ENCODE measurements at regions not wholly inside any gene's neighbourhood (a gene's known extent, or its start where the extent isn't known, plus 50 kb on each side); places are given as distances from the start of the nearest gene placed in this dataset.

DNA sequence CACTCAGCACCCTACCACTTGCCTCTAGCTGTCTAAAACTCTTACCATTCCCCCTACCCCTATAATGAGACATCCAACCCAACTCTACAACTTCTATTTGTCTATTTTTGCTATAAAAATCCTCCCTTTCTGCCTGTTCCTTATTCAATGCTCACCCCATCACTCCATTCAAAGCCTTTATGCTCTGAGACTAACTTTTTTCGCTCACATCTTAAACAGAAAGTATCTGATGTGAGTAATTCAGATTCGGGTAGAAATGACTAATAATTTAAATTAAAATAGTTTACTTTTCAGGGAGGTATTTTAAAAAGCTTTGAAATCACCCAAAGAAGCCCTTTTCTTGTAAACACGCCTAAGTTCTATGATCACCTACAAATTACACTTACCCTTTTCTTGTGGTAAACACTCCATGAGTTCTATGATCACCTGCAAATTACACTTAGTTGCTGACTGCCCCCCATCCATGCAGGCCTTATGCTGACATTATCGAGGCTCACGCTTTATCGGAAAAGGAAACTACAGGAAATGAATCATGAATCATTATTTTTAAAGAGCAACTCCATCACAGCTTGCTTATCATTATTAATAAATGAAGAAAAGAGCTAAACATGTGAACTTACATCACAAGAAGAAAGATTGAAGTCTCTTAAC, 168.7 kb upstream of the PPP1R2C start:
- DNase-seq (ENCODE audit: low spot score), result no peak

DNA sequence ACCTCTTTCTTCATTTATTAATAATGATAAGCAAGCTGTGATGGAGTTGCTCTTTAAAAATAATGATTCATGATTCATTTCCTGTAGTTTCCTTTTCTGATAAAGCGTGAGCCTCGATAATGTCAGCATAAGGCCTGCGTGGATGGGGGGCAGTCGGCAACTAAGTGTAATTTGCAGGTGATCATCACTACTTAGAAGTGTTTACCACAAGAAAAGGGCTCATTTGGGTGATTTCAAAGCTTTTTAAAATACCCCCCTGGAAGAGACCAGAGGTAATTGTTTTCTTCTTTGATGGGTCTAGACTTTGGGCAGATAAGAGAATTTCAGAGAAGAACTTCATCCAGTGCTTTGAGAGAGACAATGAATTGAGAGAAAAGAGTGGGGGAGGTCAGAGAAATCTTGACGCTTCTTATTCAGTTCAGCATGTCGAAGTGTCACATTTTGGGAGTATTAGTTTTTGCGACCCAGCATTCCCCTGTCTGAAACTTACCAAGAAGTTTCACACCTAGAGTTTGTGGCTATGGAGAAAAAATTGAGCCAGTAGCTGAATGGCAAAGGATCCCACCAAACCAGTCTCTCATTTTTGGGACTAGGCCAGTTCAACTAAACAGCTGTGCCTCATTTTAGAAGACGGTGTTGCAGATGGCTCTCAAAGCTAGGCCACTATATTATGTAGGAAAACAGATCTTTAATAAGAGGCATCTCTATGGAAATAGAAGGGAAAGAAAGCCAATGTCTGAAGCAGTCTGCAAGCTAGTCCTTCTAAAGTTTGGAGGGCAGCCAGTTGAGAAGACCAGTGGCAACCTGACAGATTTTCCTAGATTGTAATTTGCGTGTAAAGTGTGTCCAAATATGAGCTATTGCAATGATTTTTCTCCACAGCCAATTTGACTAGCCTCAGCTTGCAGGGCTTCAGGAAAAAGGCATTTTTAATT, 171.0 kb upstream of the PPP1R2C start:
- DNase-seq (ENCODE audit: low spot score), result no peak

DNA sequence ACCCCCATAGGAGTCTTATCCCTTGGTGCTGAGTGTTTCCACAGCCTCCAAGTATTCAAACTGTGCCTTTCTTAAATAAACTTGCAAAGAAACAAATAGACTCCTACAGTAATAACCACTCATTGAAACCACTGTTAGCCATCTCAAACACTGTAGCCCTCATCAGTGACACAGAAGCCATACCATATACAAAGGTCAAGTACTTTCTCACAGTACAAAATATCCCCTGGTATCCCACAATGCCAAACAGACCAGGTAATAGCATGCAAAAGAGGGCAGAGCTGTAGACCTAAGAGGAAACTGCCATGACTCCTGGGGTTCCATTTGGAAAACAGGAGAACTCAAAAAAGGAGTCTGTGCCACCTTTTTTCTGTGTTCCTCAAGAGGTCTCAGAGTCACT, 173.8 kb upstream of the PPP1R2C start:
- DNase-seq (ENCODE audit: low spot score), result no peak

DNA sequence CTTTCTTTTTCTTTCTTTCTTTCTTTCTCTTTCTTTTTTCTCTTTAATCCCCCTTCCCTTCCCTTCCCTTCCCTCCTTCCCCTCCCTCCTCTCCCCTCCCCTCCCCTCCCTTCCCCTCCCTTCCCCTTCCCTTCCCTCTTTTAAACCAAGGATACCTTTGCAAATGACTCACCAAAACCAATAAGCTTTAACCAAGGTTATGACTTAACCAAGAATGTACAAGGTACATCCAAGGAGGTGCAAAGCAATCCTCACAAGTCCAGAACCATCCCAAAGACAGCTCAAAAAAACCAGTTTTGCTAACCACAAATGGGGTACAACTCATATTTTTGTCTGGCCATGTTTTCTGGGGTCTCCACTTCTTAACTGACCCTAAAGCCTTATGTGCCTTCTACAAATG, 174.7 kb upstream of the PPP1R2C start:
- no peak for DNase-seq (ENCODE audit: low spot score)

DNA sequence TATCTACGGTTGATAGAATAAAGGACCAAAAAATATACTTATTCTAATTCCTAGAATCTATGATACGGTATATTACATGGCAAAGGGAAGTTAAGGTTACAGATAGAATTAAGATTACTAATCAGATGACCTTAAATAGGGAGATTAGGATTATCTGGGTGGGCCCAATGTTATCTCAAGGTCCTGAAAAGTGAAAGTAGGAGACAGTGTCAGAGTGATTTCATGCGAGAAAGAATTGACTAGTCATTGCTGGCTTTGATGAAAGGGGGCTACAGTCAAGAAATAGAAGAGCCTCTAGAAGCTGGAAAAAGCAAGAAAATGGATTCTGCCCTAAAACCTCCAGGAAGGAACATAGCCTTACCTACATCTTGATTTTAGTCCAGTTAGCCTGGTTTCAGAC, 176.9 kb upstream of the PPP1R2C start:
- DNase-seq (ENCODE audit: low spot score), result no peak

DNA sequence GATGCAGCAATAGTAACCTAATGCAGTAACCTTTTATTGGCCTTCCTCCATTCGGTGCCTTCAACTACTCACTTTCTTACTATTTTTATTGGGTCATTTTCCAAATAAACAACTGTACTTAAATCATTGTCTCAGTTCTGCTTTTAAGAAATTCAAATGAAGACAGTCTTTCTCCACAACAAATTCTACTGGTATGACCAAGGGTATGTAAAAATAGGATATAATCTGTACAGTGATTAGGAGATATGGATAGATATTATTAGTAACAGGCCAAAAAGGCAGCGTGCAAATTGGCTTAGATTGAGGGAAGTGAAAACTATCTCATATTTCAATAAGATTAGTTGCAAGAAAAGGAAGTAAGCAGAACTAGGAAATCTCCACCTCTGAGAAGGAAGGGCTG, 177.4 kb upstream of the PPP1R2C start:
- no peak for DNase-seq (ENCODE audit: low spot score)

DNA sequence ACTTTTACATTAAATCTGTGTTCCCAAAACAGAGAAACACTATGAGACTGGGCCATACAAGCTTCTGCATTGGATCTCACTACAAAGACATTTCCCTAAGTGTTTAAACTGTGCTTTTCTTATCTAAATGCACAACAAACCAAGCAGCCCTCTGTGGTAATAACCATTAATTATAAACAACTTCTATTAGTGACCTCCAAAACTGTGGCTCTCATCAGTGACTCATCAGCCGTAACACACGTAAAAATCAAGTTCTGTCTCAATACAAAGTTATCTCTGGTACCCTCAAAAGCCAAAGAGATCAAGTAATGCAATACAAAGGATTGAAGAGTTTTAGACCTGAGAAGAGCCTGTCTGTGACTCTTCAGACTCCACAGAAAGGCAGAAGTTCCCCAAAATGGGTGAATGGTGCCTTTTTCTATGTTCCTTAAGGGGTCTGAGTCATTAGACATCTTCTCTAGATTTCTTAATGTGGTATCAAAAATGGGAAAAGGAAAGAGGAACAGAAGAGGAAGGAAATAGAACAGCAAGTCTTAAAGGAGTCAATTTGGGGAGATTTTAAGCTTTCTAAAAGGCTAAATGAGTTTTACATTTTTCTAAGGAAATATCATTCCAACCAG, 189.8 kb upstream of the PPP1R2C start:
- DNase-seq (ENCODE audit: low spot score), result no peak

DNA sequence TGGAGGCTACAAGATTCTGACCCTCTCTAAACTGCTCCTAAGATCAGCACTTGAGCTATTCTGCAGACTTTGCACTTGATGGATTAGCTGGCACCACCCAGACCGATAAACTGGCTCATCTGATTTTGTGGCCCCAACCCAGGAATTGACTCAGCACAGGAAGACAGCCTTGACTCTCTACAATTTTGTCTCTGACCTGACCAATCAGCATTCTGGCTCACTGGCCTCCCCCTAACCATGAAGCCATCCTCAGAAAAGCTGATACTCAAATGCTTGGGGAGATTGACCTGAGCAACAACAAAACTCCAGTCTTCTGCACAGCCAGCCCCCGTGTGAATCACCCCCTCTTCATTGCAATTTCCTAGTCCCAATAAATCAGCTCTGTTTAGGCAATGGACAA, 195.4 kb upstream of the PPP1R2C start:
- DNase-seq (ENCODE audit: low spot score), result no peak

DNA sequence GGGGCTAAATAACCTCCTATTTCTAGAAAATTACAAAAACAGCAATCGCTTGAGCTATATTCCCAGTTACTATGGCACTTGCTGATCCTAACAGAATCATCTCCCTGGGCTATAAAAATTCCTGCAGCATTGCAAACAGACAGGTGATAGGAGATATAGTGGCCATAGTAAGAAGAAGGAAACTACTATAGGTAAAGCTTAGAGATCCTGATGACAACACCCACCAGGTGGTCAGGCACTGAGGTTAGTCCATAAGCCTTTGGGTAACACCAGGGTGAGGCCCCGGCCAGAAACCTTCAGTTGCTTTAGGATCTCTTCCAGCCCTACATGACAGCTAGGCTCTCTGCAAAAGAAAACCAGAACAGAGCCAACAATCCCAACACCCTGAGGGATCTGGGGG, 197.9 kb upstream of the PPP1R2C start:
- no peak for DNase-seq (ENCODE audit: low spot score)

DNA sequence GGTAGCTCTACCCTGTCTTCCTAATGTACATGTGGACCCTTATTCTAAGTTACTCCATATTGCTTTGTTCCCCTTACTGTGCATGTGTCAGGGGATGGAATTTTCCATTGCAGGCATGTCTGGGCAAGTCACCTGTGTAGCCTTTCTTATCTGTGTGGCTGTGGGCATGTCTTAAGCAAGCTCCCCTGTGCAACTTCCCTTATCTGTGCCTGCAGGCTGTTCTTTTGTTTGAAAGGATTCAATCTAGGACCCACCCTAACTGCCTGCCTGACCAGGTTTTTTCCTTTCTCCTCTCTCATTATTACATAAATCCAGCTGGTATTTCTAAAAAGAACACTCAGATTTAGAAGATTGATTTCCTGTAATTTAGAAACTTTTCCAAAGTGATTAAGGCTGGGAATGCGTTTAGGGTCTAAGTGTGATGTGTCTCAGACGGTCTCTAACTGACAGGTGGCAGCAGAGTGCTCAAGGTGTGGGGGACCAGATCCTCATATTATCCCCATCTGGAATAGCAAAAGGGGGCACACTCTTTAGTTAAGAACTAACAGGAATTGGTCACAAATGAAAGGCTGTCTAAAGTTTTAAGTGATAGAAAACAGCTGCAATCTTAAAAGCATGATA, 198.9 kb upstream of the PPP1R2C start:
- no peak for DNase-seq (ENCODE audit: low spot score)

DNA sequence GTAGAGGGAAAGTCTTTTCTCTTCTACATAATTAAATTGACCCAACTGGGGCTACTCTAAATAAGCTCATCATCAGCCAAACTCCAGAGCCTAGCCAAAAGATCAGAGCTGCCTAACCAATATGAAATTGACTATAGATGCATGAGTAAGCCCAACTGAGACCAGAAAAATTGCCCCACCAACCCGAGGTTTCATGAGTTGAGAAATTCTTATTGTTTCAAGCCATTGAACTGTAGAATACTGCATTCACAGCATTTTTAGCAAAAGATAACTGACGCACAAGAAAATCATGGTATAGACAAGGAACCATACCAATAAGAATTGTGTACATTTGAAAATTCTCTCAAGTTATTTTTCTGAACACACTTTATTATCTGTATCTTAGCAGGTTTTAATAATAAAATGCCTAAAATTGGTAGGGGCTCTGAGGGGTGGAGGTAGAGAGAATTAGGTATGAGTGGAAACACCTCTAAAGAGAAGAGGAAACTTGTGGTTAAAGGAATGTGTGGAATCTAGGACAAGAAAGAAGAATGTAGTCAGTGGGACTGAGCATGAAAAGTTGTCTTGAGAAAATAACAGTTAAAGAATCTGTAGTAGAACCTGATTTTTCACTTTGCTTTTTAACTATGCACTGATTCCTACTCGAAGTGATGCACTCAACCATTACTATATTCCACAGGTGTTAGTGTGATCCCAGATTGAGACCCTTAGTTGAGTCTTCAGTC, 200.9 kb upstream of the PPP1R2C start:
- DNase-seq (ENCODE audit: low spot score), result no peak

DNA sequence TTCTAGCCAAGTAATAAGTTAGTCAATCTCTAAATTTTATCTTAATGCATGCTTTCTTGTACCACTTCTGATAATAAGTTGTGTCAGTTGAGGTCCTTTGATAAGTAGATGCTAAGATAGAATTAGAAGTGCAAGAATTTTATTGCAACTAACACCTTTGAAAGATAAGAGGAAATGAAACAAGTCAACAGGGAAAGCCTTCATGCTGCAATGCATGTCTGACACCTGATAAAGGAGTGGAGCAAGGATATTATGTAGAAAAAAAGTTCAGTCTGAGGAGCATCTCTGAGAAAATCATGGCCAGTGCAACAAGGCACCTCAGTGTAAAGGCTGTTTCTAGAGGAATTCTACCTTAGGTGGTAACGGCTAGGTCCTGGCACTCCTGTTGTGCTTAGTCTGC, 210.7 kb upstream of the PPP1R2C start:
- DNase-seq (ENCODE audit: low spot score), result no peak

DNA sequence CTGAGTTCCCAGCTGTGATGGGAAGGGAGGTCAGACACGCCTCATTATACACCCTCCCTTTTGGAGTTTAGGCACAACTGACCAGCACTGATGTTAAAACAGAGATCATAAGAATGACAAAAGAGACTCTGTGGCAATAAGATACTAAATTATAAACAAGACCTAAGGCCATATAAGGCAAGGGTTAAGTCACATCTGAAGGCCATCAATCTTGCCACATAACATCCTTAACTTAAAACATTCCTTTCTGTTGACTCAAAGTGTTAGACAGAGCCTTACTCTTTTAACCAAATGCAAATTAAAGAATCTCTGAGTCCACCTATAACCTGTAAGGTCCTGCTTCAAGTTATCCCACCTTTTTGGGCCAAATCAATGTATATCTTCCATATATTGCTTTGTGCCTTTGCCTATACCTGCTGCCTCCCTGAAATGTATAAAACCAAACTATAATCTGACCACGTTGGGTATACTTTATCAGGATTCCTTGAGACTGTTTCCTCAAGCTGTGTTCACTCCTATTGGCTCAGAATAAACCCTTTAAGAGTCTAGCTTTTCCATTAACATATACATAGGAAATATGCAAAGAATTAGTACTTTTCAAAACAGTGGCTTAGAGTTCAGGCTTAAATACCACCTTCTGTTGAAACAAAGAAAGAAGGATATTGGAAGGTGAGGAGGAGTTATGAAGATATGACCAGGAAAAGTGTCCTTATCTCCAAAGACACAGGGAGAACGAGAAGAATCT, 214.4 kb upstream of the PPP1R2C start:
- DNase-seq (ENCODE audit: low spot score), result no peak

DNA sequence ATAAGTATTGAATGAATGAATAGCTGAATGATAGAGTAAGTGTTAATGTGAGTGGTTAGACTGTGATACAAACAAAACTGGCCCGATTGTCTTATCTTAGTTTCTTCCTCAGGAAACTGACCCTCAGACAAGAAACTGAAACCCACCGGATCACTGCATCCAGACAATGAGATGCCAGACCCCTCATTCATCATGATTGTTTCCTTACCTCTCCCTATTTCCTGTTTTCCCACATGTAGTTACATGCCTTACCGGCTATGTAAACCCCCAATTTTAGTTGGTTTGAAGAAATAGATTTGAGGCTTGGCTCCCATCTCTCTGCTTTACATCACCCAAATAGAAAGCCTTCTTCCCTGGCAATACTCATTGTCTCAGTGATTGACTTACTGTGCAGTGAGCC, 218.9 kb upstream of the PPP1R2C start:
- DNase-seq (ENCODE audit: low spot score), result no peak

DNA sequence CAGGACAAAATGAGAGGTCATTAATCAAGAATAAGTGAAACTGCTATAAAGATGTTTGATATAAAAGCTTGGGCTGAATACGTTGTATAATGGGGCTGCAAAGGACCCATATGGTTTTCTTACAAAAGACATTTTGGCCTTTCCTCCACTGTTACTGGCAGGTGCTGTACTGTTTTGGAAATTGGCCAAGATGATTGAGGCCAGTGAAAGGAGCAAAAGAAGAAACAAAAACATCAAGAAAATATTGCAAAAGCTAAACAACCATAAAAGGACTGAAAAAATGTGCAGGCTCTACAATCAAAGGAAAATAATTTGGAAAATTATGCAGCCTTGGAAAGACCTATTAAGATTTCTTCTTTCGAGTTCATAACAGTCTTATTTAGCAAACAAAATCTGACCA, 222.2 kb upstream of the PPP1R2C start:
- DNase-seq (ENCODE audit: low spot score), result no peak

DNA sequence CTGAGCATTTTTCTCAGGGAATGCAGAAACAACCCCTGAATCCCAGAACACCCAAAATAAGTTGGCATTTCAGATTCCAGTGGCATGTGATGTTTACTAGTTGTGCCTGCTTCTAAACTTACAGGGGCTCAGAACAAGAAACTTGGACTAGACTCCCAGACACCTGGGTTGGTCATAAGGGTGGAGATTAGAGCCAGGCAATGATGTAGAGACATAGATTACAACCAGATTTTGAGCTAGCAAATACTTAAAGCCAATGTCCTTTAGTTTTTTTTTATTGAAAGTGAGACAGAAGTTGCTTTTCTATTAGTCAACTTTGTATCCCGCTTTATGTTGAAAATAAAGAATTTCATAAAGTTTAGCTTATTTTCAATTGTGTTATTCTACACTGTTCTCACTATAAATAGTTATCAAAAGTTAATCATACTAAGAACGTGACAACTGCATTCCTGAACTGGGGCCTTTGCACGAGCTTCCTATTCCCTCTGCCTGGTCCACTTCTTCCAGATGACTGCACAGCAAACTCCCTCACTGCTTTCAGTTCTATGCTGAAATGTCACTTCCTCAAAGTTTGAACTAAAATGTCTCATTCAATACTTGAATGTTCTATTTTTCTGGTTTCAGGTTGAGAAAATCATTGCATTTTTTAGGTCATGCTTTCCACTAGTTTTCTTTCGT, 224.7 kb upstream of the PPP1R2C start:
- no peak for DNase-seq (ENCODE audit: low spot score)

DNA sequence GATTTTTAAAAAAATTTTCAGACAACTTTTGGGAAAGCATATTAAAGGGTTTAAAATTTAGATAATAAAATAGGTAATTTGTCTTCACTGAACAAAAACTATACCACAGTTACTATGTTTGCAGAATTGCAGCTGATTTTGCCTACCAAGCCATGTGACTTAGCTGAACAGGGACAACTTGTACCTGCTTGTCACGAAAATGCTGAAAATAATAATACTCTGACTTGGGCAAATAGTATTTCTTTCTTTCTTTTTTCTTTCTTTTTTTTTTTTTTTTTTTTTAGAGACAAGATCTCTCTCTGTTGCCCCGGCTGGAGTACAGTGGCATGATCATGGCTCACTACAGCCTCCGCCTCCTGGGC, 225.2 kb upstream of the PPP1R2C start:
- no peak for DNase-seq (ENCODE audit: low spot score)

DNA sequence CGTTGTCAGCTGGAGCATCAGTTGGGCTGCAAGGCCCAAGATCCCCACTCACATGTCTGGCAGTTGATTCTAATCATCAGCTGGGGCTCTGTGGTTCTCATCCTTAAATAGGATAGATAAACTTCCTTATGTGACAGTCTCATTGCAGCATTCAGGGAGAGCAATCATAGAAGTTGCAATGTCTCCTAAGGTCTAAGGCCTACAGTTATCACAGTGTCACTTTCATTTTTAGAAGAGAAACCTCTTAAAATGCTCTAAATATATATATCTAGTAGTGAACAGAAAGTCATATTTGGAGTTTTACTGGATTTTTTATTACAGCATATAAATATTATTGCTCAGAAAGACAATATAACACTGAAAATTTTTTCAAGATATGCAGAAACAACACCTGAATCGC, 226.0 kb upstream of the PPP1R2C start:
- DNase-seq (ENCODE audit: low spot score), result no peak

DNA sequence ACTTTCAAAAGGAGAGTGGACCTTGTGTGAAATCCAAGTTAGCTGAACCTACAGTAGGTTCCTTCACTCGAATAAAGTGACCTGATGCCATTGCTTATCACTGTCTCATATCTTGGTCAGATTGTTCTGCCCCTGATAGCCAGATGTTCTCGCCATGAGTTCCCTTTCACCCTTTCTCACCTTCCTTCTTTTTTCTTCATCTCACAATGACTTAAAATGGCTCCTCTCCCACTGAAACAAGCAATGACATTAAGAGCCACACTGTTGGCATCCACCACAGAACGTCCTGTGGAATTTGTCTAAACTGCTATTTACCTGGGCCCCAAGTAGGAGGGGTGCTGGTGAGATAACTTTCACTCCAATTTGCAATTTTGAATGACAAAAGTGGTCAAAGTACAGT, 227.6 kb upstream of the PPP1R2C start:
- DNase-seq (ENCODE audit: low spot score), result no peak

DNA sequence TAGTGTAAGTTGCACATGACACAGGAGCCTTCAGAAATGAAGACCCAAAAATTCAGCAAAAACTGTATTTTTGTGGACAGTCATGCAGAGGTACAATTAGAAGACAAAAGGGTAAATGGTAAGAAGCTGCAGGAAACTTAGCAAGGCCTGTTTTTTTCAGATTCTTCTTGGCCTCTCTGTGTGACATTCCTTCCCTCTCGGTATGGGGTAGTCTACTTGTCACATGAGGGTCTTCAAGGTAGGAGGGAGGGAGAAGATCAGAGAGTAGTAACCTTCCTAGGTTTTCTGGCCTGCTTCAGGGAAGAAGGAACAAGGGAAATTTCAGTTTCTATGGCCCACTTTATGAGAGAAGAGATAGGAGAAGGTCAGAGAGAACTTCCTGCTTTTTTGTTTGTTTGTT, 230.4 kb upstream of the PPP1R2C start:
- no peak for DNase-seq (ENCODE audit: low spot score)

DNA sequence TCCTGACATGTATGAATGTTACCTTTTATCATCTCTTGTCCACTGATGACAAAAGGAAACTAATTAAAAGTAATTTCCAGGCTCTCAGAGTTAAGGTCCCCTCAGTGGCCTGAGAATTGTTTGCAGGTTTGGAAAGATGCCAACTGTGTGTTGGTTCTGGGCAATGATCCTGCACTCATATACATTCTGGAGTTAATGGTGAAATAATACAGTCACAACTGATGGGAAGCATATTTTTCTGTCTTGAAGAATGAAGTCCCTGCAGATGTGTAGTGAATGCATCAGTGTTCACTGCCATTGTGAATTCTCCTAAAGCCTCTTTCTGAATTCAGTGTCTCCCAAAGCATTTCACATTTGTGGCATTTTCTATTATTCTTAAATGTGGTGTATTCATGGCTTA, 238.1 kb upstream of the PPP1R2C start:
- no peak for DNase-seq (ENCODE audit: low spot score)
